HepG2 (cell line): ENCODE measurements at regions not wholly inside any gene's neighbourhood (a gene's known extent, or its start where the extent isn't known, plus 50 kb on each side); places are given as distances from the start of the nearest gene placed in this dataset.
A peak's percentile ranks its signal among the peaks of the same experiment; 100 is the strongest.

Experiments used
- CEBPG ChIP-seq: IDR thresholded peaks from 2 replicates; pipeline ENCODE4 v1.6.1; 2016
- GATA4 ChIP-seq: sonication (generic); IDR thresholded peaks from 2 replicates; pipeline ENCODE4 v1.6.1; 2016; ENCODE audit warnings: antibody characterized with exemption, low read depth, borderline replicate concordance
- SOX13 ChIP-seq, 3 experiments: fragments of 450-650 bp in 1 of 3; sonication (generic) in 1 of 3; formaldehyde crosslinking in 1 of 3; IDR thresholded peaks in 2 of 3; conservative IDR thresholded peaks in 1 of 3; 2 replicates each; pipeline versions ENCODE4 v1.5.0 to v1.6.1; 2016 to 2020; ENCODE audit warnings: antibody characterized with exemption in 1 of 3, mild to moderate bottlenecking in 1 of 3, missing compliant biosample characterization in 1 of 3, missing genetic modification reagents in 1 of 3, moderate library complexity in 1 of 3
- TOE1 ChIP-seq: sonication (generic); formaldehyde crosslinking; IDR thresholded peaks from 2 replicates; pipeline ENCODE4 v1.4.0; 2020; ENCODE audit warnings: mild to moderate bottlenecking, missing genetic modification reagents
- XRCC5 ChIP-seq: fragments of 200-400 bp; formaldehyde crosslinking; optimal IDR thresholded peaks from 2 replicates; pipeline ENCODE3; 2017; ENCODE audit warnings: mild to moderate bottlenecking, low read length
- ZFP36L1 ChIP-seq: sonication (generic); formaldehyde crosslinking; IDR thresholded peaks from 2 replicates; pipeline ENCODE4 v1.8.0; 2022; ENCODE audit warnings: mild to moderate bottlenecking, missing genetic modification reagents, moderate library complexity
- ZNF629 ChIP-seq: sonication (generic); formaldehyde crosslinking; conservative IDR thresholded peaks from 2 replicates; pipeline ENCODE4 v1.5.0; 2020; ENCODE audit warnings: missing genetic modification reagents
- ZNF792 ChIP-seq: IDR thresholded peaks from 2 replicates; pipeline ENCODE4 v1.6.1; 2016
- TF ChIP-seq, protein P1 (sequence below): sonication (generic); formaldehyde crosslinking; IDR thresholded peaks from 2 replicates; pipeline ENCODE4 v1.9.0; 2022; ENCODE audit warnings: missing genetic modification reagents, mild to moderate bottlenecking, borderline replicate concordance
- TF ChIP-seq, protein P2 (sequence below): sonication (generic); formaldehyde crosslinking; IDR thresholded peaks from 2 replicates; pipeline ENCODE4 v1.5.0; 2020; ENCODE audit warnings: mild to moderate bottlenecking, missing genetic modification reagents
- TF ChIP-seq, protein P3 (sequence below): IDR thresholded peaks from 2 replicates; pipeline ENCODE4 v1.6.1; 2016; ENCODE audit warnings: control low read depth
- TF ChIP-seq, protein P4 (sequence below): sonication (generic); formaldehyde crosslinking; IDR thresholded peaks from 2 replicates; pipeline ENCODE4 v1.5.0; 2020; ENCODE audit warnings: mild to moderate bottlenecking, missing genetic modification reagents, moderate library complexity
- TF ChIP-seq, protein P5 (sequence below): sonication (generic); formaldehyde crosslinking; IDR thresholded peaks from 2 replicates; pipeline ENCODE4 v1.9.0; 2021; ENCODE audit warnings: missing genetic modification reagents, borderline replicate concordance
- TF ChIP-seq, protein P6 (sequence below): sonication (generic); formaldehyde crosslinking; IDR thresholded peaks from 2 replicates; pipeline ENCODE4 v1.4.0; 2020; ENCODE audit warnings: missing genetic modification reagents, borderline replicate concordance

DNA sequence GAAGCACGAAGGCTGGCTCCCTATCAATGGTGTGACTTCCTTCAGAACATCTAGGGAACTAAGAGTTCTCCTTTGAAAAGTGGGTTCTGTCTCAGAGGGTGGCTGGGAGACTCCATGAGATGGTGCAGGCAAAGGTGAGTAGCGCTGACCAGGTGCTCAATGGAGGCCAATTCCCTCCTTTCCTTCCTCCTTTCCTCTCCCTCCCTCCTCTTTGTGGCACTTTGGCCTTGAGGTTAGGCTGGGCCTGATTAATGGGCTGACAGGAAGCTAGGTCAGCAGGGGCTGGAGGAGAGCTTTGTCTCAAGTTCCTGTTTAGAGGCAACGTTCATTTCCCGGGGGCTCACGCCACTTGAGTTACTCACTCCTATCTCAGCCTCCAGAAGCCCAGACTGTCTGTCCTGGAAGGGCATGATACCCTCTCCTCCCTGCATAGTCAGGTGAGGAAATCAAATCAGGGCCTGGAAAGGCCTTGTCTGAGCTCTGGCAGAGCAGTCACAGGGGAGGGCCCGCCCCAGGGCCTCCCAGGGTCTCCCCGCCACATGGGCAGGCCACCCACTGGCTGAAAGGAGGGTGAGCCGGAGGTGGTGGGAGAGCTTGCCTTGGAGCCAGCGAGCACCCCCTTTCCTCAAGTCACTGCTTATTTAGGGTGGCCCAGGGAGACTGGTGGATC is 58.4 kb upstream of the SSBP3 start (continued):
- TF ChIP-seq GATA4 (no peak), ZFP36L1 (CRISPR knock-in tag) (no peak), TOE1 (CRISPR knock-in tag) (no peak), ZNF792 (CRISPR knock-in tag) (no peak), XRCC5 (no peak), ZNF629 (CRISPR knock-in tag) (peak; percentile 54; the same call in 1 of the 2 replicates), CEBPG (CRISPR knock-in tag) (no peak), SOX13 (IDR thresholded peaks at IDR 0.05) (no peak), SOX13 (CRISPR knock-in tag; conservative IDR thresholded peaks at IDR 0.05 in 1 of 2, IDR thresholded peaks at IDR 0.05 in 1 of 2) (no peak)
- TF ChIP-seq, protein P1, sequence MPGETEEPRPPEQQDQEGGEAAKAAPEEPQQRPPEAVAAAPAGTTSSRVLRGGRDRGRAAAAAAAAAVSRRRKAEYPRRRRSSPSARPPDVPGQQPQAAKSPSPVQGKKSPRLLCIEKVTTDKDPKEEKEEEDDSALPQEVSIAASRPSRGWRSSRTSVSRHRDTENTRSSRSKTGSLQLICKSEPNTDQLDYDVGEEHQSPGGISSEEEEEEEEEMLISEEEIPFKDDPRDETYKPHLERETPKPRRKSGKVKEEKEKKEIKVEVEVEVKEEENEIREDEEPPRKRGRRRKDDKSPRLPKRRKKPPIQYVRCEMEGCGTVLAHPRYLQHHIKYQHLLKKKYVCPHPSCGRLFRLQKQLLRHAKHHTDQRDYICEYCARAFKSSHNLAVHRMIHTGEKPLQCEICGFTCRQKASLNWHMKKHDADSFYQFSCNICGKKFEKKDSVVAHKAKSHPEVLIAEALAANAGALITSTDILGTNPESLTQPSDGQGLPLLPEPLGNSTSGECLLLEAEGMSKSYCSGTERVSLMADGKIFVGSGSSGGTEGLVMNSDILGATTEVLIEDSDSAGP (CRISPR knock-in tag), result peak; percentile 29; the same call in 1 of the 2 replicates
- TF ChIP-seq, protein P2, sequence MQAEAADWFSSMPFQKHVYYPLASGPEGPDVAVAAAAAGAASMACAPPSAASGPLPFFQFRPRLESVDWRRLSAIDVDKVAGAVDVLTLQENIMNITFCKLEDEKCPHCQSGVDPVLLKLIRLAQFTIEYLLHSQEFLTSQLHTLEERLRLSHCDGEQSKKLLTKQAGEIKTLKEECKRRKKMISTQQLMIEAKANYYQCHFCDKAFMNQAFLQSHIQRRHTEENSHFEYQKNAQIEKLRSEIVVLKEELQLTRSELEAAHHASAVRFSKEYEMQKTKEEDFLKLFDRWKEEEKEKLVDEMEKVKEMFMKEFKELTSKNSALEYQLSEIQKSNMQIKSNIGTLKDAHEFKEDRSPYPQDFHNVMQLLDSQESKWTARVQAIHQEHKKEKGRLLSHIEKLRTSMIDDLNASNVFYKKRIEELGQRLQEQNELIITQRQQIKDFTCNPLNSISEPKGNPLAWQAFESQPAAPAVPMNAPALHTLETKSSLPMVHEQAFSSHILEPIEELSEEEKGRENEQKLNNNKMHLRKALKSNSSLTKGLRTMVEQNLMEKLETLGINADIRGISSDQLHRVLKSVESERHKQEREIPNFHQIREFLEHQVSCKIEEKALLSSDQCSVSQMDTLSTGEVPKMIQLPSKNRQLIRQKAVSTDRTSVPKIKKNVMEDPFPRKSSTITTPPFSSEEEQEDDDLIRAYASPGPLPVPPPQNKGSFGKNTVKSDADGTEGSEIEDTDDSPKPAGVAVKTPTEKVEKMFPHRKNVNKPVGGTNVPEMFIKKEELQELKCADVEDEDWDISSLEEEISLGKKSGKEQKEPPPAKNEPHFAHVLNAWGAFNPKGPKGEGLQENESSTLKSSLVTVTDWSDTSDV (CRISPR knock-in tag), result no peak
- TF ChIP-seq, protein P3, sequence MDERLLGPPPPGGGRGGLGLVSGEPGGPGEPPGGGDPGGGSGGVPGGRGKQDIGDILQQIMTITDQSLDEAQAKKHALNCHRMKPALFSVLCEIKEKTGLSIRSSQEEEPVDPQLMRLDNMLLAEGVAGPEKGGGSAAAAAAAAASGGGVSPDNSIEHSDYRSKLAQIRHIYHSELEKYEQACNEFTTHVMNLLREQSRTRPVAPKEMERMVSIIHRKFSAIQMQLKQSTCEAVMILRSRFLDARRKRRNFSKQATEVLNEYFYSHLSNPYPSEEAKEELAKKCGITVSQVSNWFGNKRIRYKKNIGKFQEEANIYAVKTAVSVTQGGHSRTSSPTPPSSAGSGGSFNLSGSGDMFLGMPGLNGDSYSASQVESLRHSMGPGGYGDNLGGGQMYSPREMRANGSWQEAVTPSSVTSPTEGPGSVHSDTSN (CRISPR knock-in tag), result no peak
- TF ChIP-seq, protein P4, sequence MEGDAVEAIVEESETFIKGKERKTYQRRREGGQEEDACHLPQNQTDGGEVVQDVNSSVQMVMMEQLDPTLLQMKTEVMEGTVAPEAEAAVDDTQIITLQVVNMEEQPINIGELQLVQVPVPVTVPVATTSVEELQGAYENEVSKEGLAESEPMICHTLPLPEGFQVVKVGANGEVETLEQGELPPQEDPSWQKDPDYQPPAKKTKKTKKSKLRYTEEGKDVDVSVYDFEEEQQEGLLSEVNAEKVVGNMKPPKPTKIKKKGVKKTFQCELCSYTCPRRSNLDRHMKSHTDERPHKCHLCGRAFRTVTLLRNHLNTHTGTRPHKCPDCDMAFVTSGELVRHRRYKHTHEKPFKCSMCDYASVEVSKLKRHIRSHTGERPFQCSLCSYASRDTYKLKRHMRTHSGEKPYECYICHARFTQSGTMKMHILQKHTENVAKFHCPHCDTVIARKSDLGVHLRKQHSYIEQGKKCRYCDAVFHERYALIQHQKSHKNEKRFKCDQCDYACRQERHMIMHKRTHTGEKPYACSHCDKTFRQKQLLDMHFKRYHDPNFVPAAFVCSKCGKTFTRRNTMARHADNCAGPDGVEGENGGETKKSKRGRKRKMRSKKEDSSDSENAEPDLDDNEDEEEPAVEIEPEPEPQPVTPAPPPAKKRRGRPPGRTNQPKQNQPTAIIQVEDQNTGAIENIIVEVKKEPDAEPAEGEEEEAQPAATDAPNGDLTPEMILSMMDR (CRISPR knock-in tag), result no peak
- TF ChIP-seq, protein P5, sequence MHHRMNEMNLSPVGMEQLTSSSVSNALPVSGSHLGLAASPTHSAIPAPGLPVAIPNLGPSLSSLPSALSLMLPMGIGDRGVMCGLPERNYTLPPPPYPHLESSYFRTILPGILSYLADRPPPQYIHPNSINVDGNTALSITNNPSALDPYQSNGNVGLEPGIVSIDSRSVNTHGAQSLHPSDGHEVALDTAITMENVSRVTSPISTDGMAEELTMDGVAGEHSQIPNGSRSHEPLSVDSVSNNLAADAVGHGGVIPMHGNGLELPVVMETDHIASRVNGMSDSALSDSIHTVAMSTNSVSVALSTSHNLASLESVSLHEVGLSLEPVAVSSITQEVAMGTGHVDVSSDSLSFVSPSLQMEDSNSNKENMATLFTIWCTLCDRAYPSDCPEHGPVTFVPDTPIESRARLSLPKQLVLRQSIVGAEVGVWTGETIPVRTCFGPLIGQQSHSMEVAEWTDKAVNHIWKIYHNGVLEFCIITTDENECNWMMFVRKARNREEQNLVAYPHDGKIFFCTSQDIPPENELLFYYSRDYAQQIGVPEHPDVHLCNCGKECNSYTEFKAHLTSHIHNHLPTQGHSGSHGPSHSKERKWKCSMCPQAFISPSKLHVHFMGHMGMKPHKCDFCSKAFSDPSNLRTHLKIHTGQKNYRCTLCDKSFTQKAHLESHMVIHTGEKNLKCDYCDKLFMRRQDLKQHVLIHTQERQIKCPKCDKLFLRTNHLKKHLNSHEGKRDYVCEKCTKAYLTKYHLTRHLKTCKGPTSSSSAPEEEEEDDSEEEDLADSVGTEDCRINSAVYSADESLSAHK (CRISPR knock-in tag), result no peak
- TF ChIP-seq, protein P6, sequence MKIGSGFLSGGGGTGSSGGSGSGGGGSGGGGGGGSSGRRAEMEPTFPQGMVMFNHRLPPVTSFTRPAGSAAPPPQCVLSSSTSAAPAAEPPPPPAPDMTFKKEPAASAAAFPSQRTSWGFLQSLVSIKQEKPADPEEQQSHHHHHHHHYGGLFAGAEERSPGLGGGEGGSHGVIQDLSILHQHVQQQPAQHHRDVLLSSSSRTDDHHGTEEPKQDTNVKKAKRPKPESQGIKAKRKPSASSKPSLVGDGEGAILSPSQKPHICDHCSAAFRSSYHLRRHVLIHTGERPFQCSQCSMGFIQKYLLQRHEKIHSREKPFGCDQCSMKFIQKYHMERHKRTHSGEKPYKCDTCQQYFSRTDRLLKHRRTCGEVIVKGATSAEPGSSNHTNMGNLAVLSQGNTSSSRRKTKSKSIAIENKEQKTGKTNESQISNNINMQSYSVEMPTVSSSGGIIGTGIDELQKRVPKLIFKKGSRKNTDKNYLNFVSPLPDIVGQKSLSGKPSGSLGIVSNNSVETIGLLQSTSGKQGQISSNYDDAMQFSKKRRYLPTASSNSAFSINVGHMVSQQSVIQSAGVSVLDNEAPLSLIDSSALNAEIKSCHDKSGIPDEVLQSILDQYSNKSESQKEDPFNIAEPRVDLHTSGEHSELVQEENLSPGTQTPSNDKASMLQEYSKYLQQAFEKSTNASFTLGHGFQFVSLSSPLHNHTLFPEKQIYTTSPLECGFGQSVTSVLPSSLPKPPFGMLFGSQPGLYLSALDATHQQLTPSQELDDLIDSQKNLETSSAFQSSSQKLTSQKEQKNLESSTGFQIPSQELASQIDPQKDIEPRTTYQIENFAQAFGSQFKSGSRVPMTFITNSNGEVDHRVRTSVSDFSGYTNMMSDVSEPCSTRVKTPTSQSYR (CRISPR knock-in tag), result no peak
